ENCODE measurements at regions not wholly inside any gene's neighbourhood (a gene's known extent, or its start where the extent isn't known, plus 50 kb on each side); places are given as distances from the start of the nearest gene placed in this dataset.
A peak's percentile ranks its signal among the peaks of the same experiment; 100 is the strongest.

DNA sequence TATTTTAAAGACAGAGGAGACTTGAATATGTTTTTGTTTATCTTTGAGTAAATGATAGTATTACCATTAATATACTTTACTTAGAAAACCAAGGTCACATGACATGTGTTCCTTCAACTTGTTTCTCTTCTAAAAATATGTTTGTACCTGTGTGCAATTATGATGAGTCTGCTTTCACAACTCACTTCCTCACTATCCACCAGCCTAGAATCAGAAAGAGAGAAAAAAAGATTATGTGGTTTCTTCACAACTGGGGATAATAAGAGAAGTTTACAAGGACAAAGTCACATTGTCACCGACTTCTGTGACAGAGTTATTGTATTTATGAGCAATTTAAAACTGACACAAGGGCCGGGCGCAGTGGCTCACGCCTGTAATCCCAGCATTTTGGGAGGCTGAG is 1112.1 kb downstream of the RPA4 start:
- TF ChIP-seq CTCF (conservative IDR thresholded peaks at IDR 0.05; ENCODE audit: control insufficient read depth, insufficient read depth, low read depth, low read length), result no peak
- DNase-seq (ENCODE audit: low read depth), result no peak
- no peak overlapping the region for H3K4me3 ChIP-seq (ENCODE audit: control insufficient read depth, low read depth, low read length)

DNA sequence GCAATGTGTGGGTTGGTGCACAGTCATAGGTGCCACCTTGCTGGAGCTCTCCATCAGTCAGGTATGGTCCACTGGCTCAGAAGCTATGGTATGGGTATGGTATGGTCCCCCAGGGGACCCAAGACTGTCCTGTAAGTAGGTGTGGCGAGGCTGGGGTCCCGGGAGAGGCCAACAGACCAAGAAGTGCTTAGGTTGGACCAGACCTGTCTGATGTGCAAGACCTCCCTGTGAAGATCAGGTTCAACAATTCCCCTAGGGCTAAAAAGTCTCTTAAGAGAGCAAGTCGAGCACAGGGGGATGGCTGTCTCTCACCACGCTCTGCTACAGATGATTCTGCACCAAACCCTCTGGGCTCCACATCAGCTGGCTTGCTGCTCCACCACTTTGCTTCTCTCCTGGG is 1145.0 kb downstream of the RPA4 start:
- no peak for TF ChIP-seq CTCF (conservative IDR thresholded peaks at IDR 0.05; ENCODE audit: control insufficient read depth, insufficient read depth, low read depth, low read length)
- DNase-seq (ENCODE audit: low read depth), result no peak
- no peak overlapping the region for H3K4me3 ChIP-seq (ENCODE audit: control insufficient read depth, low read depth, low read length)

DNA sequence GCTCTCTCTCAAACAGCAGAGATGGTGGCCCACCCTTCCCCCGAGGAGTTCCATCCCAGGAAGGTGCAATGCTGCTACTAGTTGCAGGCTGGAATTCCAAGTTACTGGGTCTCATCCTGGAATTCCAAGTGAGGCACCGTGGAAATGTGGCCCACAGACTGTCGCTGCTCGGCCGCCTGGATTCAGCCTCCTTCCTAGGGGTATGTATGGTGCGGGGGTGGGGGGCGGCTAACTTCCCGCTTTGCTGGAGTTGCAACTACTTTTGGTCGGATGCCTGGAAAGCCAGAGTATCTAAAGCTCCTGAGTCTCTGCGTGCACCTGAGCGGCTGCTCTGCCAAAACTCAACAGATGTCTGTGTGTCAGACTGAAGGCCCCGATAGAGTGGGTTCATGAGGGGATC is 1146.2 kb downstream of the RPA4 start:
- no peak for TF ChIP-seq CTCF (conservative IDR thresholded peaks at IDR 0.05; ENCODE audit: control insufficient read depth, insufficient read depth, low read depth, low read length)
- DNase-seq (ENCODE audit: low read depth), result no peak
- H3K4me3 ChIP-seq (ENCODE audit: control insufficient read depth, low read depth, low read length), result no peak overlapping the region

- no peak overlapping the region for H3K4me3 ChIP-seq (ENCODE audit: control insufficient read depth, low read depth, low read length)
- TF ChIP-seq CTCF (conservative IDR thresholded peaks at IDR 0.05; ENCODE audit: control insufficient read depth, insufficient read depth, low read depth, low read length), result no peak
- DNase-seq (ENCODE audit: low read depth), result no peak
These were observed 1173.5 kb downstream of the RPA4 start for GRCh38 chrX:98057176-98057575.

DNA sequence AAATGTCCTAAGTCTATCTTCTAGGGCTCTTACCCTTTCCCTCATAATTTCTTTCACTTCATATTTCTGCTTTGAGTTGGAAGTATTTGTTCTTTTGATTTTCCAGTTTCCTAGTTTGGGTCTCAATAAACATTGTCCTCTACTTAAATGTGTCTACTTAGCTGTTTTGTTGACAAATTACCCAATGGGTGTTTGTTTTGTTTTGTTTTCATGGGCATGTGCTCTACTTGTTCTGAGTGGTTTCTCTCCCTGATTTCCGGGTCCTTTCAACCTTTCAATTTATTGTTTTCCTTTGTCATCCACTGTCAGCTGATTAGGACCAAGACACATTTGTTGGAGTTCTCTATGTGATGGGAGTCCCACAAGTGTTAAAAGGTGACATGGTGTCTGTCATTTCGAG is 1181.4 kb downstream of the RPA4 start:
- TF ChIP-seq CTCF (conservative IDR thresholded peaks at IDR 0.05; ENCODE audit: control insufficient read depth, insufficient read depth, low read depth, low read length), result no peak
- no peak overlapping the region for H3K4me3 ChIP-seq (ENCODE audit: control insufficient read depth, low read depth, low read length)

GRCh38 chrX:98067611-98068010 is 1183.9 kb downstream of the RPA4 start:
- DNase-seq (ENCODE audit: low read depth), result peak; percentile 13
- H3K4me3 ChIP-seq (ENCODE audit: control insufficient read depth, low read depth, low read length), result no peak overlapping the region
- no peak for TF ChIP-seq CTCF (conservative IDR thresholded peaks at IDR 0.05; ENCODE audit: control insufficient read depth, insufficient read depth, low read depth, low read length)

More for the DNA sequence above, 1181.4 kb downstream of the RPA4 start:
- no peak for DNase-seq (ENCODE audit: low read depth)

DNA sequence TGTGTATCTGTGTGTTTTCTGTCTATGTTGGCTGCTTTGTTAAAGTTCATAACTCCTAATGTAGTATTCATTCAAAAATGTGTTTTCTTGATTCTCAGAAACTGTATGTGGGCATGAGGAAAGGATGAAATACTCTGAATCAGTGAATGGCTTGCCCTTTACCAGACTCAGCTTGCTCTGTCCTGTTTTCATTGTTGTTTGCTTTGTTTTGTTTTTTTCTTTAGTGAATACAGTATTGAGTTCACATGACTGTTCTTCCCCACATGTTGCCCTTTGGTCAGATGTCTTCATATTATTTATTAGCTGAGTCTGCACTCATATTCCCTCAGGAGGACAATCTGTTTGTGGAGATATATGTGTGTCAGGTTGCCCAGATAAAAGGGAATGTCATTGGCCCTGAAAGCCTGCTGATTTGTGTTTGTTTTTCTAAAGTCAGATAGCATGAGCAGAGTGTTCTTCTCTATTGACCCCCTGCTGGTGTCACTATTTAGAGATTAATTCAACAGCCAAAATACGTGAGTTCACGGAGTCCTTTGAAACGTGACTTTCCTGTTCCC is 1184.4 kb downstream of the RPA4 start:
- TF ChIP-seq CTCF (conservative IDR thresholded peaks at IDR 0.05; ENCODE audit: control insufficient read depth, insufficient read depth, low read depth, low read length), result no peak

More for the DNA sequence above, 1184.4 kb downstream of the RPA4 start:
- peak; percentile 9 for DNase-seq (ENCODE audit: low read depth)
- H3K4me3 ChIP-seq (ENCODE audit: control insufficient read depth, low read depth, low read length), result no peak overlapping the region
